ENCODE measurements at regions not wholly inside any gene's neighbourhood (a gene's known extent, or its start where the extent isn't known, plus 50 kb on each side); places are given as distances from the start of the nearest gene placed in this dataset.

GRCh38 chr2:71792926-71793761 lies 339.8 kb downstream of the DYSF start:
- DNase-seq, result no peak
- Histone ChIP-seq H3K36me3 (replicated peaks; ENCODE audit: insufficient read depth, low read length) (no peaks in the 10 kb centered on the region), H3K9ac (ENCODE audit: low read length) (no peak overlapping the region), H3K27ac (ENCODE audit: low read length) (no peak overlapping the region), H3K79me2 (ENCODE audit: low read length) (no peaks in the 10 kb centered on the region), H3F3A (ENCODE audit: insufficient read depth, low read length) (no peaks in the 10 kb centered on the region), H2AFZ (ENCODE audit: low read length) (no peak overlapping the region), H3K27me3 (replicated peaks; ENCODE audit: insufficient read depth, low read length) (no peaks in the 10 kb centered on the region), H3K4me1 (ENCODE audit: low read length) (no peaks in the 10 kb centered on the region), H3K9me2 (replicated peaks; ENCODE audit: insufficient read depth, low read length) (no peaks in the 10 kb centered on the region), H3K4me3 (ENCODE audit: low read length) (no peak overlapping the region), H3K9me3 (replicated peaks; ENCODE audit: insufficient read depth, low read length) (no peaks in the 10 kb centered on the region), H4K20me1 (ENCODE audit: insufficient read depth, low read length) (no peaks in the 10 kb centered on the region), H3K4me2 (ENCODE audit: low read depth, low read length) (no peak overlapping the region)
- TF ChIP-seq EZH2 (optimal IDR thresholded peaks at IDR 0.05; ENCODE audit: low read depth, low read length) (no peak), EZH2phosphoT487 (IDR thresholded peaks at IDR 0.05; ENCODE audit: low read length) (no peak), CTCF (IDR thresholded peaks at IDR 0.05; ENCODE audit: low read length) (no peak)

- no peak for TF ChIP-seq CTCF (IDR thresholded peaks at IDR 0.05; ENCODE audit: low read length)
- no peak for TF ChIP-seq EZH2phosphoT487 (IDR thresholded peaks at IDR 0.05; ENCODE audit: low read length)
- no peak for TF ChIP-seq EZH2 (optimal IDR thresholded peaks at IDR 0.05; ENCODE audit: low read depth, low read length)
Observed at GRCh38 chr2:71791501-71792135, 338.3 kb downstream of the DYSF start.

GRCh38 chr2:71791061-71791450 lies 337.7 kb downstream of the DYSF start:
- H3K9me3 ChIP-seq (replicated peaks; ENCODE audit: insufficient read depth, low read length), result no peaks in the 10 kb centered on the region
- no peaks in the 10 kb centered on the region for H3F3A ChIP-seq (ENCODE audit: insufficient read depth, low read length)
- no peak for TF ChIP-seq CTCF (IDR thresholded peaks at IDR 0.05; ENCODE audit: low read length)
- no peak for TF ChIP-seq EZH2 (optimal IDR thresholded peaks at IDR 0.05; ENCODE audit: low read depth, low read length)
- no peak for TF ChIP-seq EZH2phosphoT487 (IDR thresholded peaks at IDR 0.05; ENCODE audit: low read length)
- H3K36me3 ChIP-seq (replicated peaks; ENCODE audit: insufficient read depth, low read length), result no peaks in the 10 kb centered on the region
- no peak overlapping the region for H2AFZ ChIP-seq (ENCODE audit: low read length)
- H3K4me2 ChIP-seq (ENCODE audit: low read depth, low read length), result no peak overlapping the region
- H3K9ac ChIP-seq (ENCODE audit: low read length), result no peak overlapping the region
- H4K20me1 ChIP-seq (ENCODE audit: insufficient read depth, low read length), result no peaks in the 10 kb centered on the region
- no peaks in the 10 kb centered on the region for H3K79me2 ChIP-seq (ENCODE audit: low read length)
- no peaks in the 10 kb centered on the region for H3K4me1 ChIP-seq (ENCODE audit: low read length)
- no peak for DNase-seq
- no peaks in the 10 kb centered on the region for H3K9me2 ChIP-seq (replicated peaks; ENCODE audit: insufficient read depth, low read length)
- H3K27me3 ChIP-seq (replicated peaks; ENCODE audit: insufficient read depth, low read length), result no peaks in the 10 kb centered on the region
- H3K4me3 ChIP-seq (ENCODE audit: low read length), result no peak overlapping the region
- no peak overlapping the region for H3K27ac ChIP-seq (ENCODE audit: low read length)

More at GRCh38 chr2:71791501-71792135, 338.3 kb downstream of the DYSF start:
- DNase-seq, result no peak
- no peaks in the 10 kb centered on the region for H3F3A ChIP-seq (ENCODE audit: insufficient read depth, low read length)
- no peak overlapping the region for H3K4me3 ChIP-seq (ENCODE audit: low read length)
- no peak overlapping the region for H3K9ac ChIP-seq (ENCODE audit: low read length)
- no peak overlapping the region for H2AFZ ChIP-seq (ENCODE audit: low read length)
- no peaks in the 10 kb centered on the region for H3K36me3 ChIP-seq (replicated peaks; ENCODE audit: insufficient read depth, low read length)
- no peak overlapping the region for H3K27ac ChIP-seq (ENCODE audit: low read length)
- H3K4me2 ChIP-seq (ENCODE audit: low read depth, low read length), result no peak overlapping the region
- no peaks in the 10 kb centered on the region for H3K4me1 ChIP-seq (ENCODE audit: low read length)
- H3K79me2 ChIP-seq (ENCODE audit: low read length), result no peaks in the 10 kb centered on the region
- no peaks in the 10 kb centered on the region for H3K9me2 ChIP-seq (replicated peaks; ENCODE audit: insufficient read depth, low read length)
- H3K9me3 ChIP-seq (replicated peaks; ENCODE audit: insufficient read depth, low read length), result no peaks in the 10 kb centered on the region
- no peaks in the 10 kb centered on the region for H4K20me1 ChIP-seq (ENCODE audit: insufficient read depth, low read length)
- no peaks in the 10 kb centered on the region for H3K27me3 ChIP-seq (replicated peaks; ENCODE audit: insufficient read depth, low read length)

Measured in MM.1S (cell line).